ENCODE measurements at regions not wholly inside any gene's neighbourhood (a gene's known extent, or its start where the extent isn't known, plus 50 kb on each side); places are given as distances from the start of the nearest gene placed in this dataset.
"Not testable (repeated sequence)": the region's sequence is repeated elsewhere in the genome, so short reads cannot be mapped to it uniquely, and the experiment has no call there.

DNA sequence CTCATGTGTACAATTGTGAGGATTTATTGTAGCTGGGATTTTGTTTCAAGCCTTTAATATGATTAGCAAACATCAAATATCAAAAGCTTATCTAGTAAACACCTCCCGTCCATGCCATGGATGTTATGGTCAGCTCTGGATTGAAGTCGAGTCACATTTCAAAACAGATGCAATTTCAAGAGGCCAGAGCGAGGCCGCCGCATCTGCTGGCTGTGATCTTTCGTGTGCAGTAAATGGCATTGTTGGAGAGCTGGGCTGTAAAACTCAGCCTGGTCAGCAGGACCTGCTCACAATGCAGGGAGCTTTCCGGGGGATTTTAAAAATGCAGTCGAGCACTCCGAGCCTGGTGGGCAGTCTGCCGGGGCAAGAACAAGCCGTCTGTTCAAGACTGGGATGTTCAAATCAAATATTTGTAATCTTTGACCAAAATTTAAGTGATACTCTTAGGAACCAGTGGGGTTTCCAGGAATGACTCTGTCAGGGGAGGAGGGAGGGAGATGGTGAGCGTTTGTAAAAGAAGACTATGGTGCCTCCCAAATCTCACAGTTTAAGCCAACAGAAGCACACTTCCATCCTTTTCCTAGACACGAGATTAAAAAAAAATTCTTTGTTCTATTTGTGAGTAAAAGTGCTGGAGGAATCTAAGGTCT is 97.6 kb downstream of the MYCN start:
- DNase-seq (ENCODE audit: low read depth in 2 of 2) = no peak

DNA sequence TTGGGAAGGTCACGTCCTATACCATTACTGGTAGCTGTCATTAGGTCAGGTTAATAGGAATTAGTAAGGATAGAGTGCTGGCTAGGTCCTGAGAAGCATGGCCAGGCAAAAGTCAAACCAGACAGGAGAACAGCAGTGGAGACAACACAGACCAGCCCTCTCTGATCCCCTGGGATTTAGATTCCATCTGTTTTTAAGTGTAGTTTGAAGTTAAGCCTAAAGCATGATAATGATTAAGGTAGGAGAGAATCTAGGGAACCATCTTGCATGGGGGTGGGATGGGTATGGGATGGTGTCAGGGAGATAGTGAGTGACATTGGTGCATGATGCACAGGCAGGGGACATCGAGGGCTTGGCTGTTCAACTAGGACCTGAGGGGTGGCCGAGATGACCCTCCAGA is 96.6 kb downstream of the MYCN start:
- no peak for DNase-seq (ENCODE audit: low read depth in 2 of 2)

DNA sequence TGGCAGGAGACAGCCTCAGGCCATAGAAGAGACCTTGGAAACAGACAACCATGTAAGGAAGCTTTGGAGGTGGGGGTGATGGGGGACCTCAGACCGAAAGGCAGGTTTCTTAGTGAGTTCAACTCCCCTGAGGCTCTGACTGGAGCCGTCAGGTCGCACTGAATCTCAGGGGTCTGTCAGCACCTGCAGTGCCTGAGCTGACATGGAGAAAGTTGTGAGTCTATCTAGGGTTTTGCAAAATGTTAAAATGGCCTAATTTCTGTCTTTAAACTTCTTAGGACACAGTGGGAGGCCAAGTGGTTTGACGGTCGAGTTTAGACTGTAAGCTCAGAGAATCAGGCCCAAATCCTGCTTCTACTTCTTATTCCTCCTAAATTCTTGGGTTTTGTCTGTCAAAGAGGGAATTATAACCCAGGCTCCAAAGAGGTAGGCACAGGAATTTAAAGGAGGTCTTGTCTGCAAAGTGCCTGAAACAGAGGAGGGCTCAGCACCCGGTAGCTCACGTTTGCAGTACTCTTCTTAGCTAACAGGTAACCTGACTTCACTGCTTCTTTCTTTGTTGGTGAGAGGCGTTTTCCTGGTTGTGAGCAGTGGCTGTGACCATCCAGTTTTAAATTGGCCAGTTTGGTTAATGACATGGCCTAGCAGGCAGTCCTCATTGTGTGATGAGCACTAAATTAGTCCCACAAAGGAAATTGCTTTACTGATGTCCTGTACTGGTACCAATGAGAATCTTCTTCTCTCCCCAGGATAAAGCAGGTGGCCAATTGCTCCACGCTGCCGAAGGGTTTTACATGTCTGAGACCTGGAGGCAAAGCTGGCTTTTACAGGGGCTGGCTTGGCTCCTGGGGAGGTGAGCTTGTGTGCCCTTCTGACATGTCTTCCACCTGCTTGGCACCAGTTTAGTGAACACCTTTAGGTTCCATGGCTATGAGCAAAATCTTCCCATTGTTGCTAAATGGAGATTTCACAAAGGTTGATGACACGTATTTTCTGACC is 95.7 kb downstream of the MYCN start:
- no peak for DNase-seq (ENCODE audit: low read depth in 2 of 2)

DNA sequence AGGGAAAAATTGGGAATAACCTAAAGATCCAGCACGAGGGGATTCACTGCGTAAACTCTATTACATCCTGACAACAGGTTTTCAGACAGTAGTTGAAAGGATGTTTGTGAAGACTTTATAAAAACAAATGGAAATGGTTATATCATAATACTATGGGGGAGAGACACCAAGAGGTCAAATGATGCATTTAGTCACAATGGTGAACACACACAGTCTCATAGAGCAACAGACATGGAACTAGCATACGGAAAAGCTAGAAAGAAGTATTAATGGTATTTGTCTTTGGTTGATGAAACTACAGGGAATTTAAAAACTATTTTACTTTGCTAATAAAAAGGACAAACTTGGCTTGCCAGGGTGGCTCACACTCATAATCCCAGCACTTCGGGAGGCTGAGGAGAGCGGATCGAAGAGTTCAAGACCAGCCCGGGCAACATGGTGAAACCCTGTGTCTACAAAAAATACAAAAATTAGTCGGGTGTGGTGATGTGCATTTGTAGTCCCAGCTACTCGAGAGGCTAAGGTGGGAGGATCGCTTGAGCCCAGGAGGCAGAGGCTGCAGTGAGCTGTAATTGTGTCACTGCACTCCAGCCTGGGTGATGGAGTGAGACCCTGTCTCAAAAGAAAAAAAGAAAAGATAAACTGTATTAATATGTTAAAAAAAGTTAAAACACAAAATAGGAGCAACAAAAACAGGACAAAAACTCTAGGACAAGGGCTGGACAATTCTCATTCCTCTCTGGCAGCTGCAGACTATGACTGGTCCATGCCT is 94.8 kb downstream of the MYCN start:
- DNase-seq (ENCODE audit: low read depth in 2 of 2) = no peak

DNA sequence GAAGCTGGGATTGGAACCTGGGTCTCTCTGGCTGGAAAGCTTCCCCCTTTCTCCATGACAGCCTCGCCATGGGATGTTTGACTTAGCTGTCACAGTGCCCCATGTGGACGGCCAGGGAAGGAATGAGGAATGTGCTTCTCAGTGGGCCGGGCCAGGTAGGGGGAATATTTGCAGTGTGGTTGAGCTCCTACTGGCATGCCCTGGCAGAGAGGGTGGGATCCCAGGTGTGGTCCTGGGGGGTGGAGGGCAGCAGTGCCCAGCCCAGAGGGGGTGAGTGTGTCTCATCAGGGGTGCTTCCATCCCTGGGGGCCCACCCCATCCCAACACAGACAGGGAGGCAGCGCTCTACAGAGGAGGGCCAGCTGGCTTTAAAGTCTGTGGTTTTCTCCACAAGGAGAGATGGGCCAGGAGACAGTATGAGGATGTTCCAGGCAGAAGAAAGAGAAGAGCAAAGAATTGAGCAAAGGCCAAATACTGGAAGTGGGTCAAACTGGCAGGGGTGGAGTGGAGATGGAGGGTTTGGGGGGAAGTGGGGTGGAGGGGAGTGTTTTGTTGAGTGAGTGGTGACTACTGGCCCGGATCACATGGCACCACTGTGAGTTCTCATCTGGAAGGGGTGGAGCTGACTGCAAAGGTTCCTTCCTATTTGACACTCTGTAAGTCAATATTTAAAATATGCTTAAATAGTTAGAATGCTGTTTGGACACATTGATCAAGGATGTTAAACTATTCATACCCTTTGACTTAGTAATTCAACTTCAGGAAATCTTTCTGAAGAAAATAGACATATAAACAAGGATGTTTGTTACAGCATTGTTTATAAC is 94.0 kb downstream of the MYCN start:
- no peak for DNase-seq (ENCODE audit: low read depth in 2 of 2)

DNA sequence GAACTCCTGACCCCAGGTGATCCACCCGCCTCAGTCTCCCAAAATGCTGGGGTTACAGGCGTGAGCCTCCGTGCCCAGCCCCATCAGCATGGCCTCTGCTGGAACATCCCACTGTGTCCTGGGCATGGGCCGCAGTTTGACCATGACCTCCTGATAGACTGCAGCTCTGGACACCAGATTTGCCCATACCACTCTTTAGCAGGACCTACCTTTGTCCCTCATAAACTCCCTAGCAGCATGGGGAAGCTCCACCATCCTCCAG is 92.6 kb downstream of the MYCN start:
- DNase-seq (ENCODE audit: low read depth in 2 of 2) = no peak

DNA sequence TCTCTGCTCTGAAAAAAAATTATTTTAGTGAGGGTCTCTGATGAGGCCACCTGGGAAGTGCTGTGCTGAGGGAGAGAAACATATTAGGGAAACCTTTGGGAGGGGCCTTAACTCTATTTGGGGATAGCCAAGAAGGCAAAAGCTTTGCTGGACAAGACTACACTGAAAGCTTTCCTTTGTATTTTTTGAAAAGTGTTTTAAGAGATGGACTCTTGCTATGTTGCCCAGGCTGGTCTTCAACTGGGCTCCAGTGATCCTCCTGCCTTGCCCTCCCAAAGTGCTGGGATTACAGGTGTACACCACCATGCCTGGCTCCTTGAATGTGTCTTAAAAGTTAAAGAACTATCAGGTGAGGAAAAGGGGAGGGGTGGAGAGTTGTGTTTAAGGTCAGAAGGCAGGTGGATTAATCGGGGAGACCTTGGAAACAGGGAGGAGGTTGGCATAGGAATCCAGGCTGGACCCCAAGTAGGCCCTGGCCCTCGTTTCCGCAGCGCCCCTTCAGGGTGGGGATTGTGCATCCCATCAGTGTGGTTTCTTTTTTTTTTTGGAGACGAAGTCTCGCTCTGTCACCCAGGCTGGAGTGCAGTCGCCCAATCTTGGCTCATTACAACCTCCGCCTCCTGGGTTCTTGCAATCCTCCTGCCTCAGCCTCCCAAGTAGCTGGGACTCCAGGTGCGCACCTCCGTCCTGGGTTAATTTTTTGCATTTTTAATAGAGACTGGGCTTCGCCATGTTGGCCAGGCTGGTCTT is 92.1 kb downstream of the MYCN start:
- no peak for DNase-seq (ENCODE audit: low read depth in 2 of 2)

DNA sequence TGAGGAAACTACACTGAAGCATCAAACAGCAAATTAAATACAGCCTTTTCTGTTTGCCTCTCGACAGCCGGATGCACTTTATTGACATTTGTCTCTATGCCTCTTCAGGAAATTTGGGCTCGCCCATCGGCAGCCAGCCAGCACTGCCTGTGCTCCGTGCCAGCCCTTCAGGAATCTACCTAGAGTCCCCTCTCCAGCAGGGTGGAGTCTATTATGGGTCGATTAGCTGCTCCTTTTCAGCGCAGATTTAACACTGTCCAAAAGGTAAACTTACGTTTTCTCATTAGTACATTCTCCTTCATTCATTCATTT is 91.5 kb downstream of the MYCN start:
- DNase-seq (ENCODE audit: low read depth in 2 of 2) = no peak

DNA sequence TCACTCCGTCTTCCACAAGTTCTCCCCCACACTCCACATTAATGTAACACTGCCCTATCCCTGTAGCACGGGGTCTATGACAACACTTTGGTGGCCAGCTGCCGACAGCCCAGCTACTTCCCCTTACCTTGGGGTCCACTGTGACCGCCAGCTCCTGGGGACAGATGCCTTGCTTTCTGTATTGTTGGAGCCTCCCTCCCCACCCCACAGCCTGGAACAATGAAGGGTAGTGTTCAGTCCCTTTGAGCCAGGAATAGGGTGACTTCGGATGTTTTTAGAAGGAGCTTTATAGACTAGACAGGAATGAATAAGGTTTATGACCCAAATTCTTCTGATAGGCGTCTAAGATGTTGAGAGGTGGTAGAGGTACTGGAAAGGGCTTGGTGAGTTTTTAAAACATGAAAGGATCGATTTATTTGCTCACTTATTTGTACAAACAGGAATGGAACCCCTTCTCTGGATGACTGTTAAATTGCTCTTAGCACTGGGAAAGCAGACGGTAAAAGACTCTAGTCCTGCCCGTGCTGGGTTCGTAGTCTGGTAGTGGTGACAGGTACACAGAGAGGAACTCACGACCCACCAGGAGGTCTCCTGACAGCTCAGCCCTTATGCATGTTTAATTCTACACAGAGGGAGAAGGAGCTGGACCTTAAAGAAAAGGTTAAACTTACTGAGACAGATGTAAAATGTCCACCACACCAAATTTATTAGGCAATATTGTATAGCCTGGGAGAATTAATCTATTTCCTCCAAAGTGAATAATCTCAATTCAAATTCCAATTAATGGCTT is 90.9 kb downstream of the MYCN start:
- DNase-seq (ENCODE audit: low read depth in 2 of 2) = no peak

DNA sequence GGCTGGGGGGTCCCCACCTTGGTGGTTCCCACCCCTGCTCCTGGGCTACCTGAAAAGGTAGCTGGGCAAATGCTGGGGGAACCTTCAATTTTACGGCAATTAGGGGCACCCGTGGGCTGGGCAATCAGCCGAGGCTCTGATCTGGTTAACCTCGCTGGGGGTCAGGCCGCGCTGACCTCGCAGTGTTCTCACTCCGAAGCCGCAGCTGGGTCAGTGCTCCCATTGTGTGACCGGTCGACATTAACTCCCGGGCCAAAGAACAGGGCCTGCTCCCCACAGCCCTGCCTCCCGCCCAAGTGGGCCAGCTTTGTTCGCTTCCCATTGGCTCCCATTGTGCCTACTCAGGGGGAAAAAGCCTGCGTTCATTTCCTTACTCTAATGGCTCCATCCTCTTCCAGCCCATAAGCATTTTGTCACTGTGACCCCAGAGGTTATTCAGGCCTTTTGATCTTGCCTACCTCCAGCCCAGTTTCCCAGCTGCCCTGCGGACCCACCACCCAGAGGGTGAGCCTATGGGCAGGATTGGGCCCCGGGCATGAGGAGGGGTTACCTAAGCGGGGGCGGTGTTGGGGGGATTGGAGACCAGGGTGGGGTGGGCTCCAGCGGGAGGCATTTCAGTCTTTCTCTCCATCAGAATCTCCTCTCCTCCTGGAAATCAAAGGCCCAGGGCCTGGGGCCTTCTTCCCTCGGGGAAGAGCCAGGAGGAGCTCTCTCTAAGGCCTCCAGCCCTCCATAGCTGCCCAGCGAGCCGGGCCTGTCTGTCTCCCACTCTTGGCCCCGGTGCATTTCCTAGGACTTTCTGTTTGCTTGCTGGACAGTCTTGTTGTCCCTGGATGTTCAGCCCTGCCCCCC is 90.1 kb downstream of the MYCN start:
- DNase-seq (ENCODE audit: low read depth in 2 of 2) = no peak

DNA sequence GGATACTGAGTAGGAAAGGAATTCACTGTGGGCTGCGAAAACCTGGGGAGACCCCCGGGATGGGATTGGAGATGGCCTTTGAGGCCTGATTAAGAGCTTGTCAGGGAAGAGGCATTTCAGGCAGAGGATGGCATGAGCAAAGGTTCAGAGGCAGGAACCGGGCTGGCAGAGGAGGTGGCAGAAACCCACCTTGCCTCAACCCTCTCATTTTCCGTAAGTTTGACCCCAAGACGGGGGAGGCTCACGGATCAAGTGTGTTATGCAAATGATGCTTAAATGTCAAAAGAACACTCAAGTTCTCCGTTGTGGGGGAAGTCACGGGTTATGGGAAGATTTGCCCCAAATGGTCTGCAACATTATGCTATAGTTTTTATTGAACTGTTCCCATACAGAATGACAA is 88.3 kb downstream of the MYCN start:
- DNase-seq (ENCODE audit: low read depth in 2 of 2) = no peak

DNA sequence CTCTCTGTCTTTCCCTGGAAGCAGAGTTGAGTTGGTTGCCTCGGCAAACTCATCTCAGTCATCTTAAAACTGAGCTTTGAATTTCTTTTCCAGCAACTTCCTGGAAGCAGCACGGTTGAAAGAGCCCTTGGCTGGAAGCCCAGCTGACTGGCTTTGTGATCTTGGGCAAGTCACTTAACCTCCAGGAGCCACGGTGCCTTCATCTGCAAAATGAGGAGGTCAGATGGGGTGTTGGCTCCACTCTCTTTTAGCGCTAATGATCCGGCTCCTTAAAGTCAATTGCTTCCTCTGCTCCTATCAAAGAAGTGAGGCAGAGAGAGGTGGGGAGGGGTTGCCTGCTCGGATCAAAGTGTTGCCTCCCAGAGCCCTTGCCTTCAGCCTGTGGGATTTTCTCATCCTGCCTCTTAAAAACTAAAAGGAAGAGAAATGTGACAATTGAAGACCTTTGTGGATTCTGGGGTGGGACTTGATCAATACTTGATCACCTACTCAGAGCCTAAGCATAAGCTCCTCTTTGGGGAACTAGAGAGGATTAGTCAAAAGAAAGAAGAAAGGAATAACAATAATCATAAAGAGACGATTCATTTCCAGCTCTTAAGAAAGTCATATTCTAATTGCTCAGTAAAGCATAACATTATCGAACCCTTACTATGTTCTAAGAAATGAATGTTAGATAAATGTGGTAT is 86.6 kb downstream of the MYCN start:
- DNase-seq (ENCODE audit: low read depth in 2 of 2) = no peak

DNA sequence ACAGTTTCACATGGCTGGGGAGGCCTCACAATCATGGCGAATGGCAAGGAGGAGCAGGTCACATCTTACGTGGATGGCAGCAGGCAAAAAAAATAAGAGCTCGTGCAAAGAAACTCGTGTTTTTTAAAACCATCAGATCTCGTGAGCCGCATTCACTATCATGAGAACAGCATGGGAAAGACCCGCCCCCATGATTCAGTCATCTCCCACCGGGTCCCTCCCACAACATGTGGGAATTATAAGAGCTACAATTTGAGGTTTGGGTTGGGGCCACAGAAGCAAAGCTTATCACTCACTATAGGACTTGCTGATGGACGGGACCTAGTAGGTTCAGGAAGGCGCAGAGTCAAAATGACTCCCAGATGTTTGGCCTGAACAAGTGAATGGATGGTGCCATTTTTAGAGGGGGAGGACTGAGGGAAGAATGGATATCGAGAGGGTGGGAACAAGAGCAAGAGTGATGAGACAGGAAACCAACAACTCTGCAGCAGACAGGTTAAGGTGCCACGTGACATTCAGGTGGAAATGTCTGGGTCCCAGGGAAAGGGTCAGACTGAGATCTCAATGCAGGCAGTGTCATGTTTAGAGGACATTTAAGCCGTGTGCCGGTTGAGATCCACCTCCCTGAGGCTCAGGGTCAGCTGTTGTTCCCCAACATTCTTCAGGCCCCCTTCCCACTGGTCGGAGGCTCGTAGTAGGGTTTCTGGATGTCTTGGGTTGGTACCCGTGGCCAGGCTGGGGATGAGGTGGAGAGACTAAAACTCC is 85.7 kb downstream of the MYCN start:
- DNase-seq (ENCODE audit: low read depth in 2 of 2) = no peak

DNA sequence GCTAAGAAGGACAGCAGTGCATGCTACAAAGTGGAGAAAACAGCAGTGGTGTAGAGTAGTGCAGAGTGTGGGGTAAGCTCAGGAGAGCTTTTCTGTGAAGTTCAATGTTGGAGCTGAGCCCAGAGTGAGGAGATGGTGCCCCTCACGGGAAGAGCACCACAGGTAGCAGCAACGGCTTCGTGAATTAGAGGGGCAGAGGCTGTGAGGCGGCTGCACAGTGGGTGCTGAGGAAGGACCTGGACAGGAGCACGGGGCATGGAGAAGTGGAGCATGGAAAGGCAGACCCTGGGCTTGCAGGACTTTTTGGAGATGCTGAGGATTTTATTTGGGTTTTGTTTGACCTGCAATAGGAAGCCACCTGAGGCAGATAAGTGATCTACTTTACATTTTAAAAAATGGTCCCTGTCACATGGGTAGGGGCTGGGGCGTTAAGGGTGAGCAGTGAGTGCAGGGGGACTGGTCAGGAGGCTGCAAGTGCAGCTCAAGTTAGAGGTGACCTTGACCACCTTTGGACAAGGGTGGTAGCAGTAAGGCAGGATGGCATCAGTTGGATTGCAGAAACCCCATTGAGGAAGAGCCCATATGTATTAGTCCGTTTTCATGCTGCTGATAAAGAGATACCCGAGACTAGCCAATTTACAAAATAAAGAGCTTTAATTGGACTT is 85.0 kb downstream of the MYCN start:
- no peak for DNase-seq (ENCODE audit: low read depth in 2 of 2)

DNA sequence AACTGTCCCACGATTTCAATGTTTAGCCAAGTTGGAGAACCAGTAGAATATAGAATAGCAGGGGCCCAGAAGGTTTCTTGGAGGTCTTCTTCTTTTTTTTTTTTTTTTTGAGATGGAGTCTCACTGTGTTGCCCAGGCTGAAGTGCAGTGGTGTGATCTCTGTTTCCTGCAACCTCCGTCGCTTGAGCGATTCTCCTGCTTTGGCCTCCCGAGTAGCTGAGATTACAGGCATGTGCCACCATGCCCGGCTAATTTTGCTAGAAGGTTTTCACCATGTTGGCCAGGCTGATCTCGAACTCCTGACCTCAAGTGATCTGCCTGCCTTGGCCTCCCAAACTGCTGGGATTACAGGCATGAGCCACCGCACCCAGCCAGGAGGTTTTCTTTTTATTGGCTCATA is 84.3 kb downstream of the MYCN start:
- not testable (repeated sequence) for DNase-seq (ENCODE audit: low read depth in 2 of 2)

DNA sequence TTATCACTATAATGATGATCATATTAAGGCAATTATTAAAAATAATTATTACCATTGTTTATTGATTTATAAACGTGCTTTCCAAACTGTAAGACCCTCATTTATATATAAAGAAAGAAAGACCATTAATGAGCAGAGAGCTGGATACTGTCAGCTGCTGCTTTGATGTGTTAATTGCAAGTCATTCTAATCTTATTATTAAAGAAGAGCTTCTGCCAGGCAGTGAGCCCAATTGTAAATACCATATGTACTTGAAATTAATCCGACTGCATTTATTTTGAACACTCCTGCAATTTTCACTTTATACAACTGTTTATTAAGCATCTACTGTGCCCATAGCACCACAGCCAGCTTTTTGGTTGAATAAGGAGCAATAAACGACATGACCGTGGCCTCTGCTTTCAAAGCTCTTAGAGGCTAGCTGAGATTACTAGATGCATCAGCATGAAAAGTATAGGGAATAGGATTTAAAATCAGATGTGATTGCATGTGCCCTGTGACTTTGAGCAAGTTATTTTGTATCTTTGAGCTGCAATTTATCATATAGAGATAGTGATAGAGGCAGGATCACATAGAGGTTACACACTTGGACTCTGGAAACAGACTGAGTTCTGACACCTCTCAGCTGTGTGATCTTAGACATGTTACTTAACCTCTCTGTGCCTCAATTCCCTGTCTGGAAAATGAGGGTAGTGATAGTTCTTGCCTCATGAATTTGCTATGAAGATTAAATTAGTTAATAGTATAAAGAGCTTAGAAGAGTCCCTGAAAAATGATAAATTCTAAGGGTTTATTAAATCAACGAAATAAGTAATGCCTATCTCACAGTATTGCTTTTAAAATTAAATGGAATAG is 83.4 kb downstream of the MYCN start:
- DNase-seq (ENCODE audit: low read depth in 2 of 2) = no peak
